22Rv1 (cell line): ENCODE measurements at regions not wholly inside any gene's neighbourhood (a gene's known extent, or its start where the extent isn't known, plus 50 kb on each side); places are given as distances from the start of the nearest gene placed in this dataset.

ENCODE experiments used
- ZFX ChIP-seq: fragments of 450-650 bp; IDR thresholded peaks from 2 replicates; pipeline ENCODE4 v1.6.1; 2017; ENCODE audit warnings: antibody characterized with exemption, borderline replicate concordance
- TF ChIP-seq, protein P1 (sequence below): fragments of 450-650 bp; IDR thresholded peaks from 2 replicates; pipeline ENCODE4 v1.5.1; 2017; ENCODE audit warnings: mild to moderate bottlenecking

DNA sequence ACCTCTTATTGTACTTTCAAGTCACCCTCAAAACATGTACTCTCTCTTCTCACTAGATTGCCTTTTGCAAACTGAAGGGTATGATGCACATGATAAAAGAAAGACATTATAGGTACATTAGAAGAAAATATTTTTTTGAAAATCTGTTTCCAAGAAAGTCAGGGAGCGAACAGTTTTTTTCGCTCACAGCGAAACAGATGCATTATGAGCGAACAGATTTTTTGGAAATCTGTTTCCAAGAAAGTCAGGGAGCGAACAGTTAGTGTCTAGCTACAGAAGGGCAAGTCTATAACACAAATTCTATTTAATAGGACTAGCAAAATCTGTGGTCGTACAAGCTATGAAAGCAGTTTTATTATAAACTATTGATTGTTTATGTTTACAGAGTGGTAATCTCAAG is 296.2 kb upstream of the ANO3 start:
- TF ChIP-seq, protein P1, sequence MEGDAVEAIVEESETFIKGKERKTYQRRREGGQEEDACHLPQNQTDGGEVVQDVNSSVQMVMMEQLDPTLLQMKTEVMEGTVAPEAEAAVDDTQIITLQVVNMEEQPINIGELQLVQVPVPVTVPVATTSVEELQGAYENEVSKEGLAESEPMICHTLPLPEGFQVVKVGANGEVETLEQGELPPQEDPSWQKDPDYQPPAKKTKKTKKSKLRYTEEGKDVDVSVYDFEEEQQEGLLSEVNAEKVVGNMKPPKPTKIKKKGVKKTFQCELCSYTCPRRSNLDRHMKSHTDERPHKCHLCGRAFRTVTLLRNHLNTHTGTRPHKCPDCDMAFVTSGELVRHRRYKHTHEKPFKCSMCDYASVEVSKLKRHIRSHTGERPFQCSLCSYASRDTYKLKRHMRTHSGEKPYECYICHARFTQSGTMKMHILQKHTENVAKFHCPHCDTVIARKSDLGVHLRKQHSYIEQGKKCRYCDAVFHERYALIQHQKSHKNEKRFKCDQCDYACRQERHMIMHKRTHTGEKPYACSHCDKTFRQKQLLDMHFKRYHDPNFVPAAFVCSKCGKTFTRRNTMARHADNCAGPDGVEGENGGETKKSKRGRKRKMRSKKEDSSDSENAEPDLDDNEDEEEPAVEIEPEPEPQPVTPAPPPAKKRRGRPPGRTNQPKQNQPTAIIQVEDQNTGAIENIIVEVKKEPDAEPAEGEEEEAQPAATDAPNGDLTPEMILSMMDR = no peak
- no peak for TF ChIP-seq ZFX
